ENCODE measurements at regions not wholly inside any gene's neighbourhood (a gene's known extent, or its start where the extent isn't known, plus 50 kb on each side); places are given as distances from the start of the nearest gene placed in this dataset.

- TF ChIP-seq EZH2phosphoT487 (IDR thresholded peaks at IDR 0.05; ENCODE audit: borderline replicate concordance, low read length) (no peak), CTCF (conservative IDR thresholded peaks at IDR 0.05; ENCODE audit: low read depth, low read length) (no peak)
Observed at GRCh38 chr4:85062466-85062865, 96.0 kb upstream of the WDFY3 start.
